Prostate gland (tissue), 2 donors: ENCODE measurements at regions not wholly inside any gene's neighbourhood (a gene's known extent, or its start where the extent isn't known, plus 50 kb on each side); places are given as distances from the start of the nearest gene placed in this dataset.

Source experiments
- DNase-seq: peaks from one replicate; pipeline ENCODE4 v3.0.0-alpha.2; 2019; ENCODE audit warnings: low spot score
- H3K27ac ChIP-seq, 2 donors: fragments of 200-600 bp; sonication (generic); 2 replicates each; pipeline ENCODE4 v1.5.1; 2017 to 2019
- H3K27me3 ChIP-seq: fragments of 200-600 bp; sonication (generic); replicated peaks from 2 replicates; pipeline ENCODE4 v1.5.1; 2019; ENCODE audit not compliant: insufficient read depth
- H3K36me3 ChIP-seq, 2 donors: fragments of 200-600 bp; sonication (generic); 1 replicate in 1 of 2; 2 replicates in 1 of 2; pipeline versions ENCODE4 v1.5.1 to v1.8.1; 2017 to 2019
- H3K4me1 ChIP-seq: fragments of 200-600 bp; sonication (generic); replicated peaks from 2 replicates; pipeline ENCODE4 v1.5.1; 2019
- H3K4me3 ChIP-seq, 2 donors: fragments of 200-600 bp; sonication (generic); 2 replicates each; pipeline ENCODE4 v1.5.1; 2017 to 2019
- H3K9me3 ChIP-seq: fragments of 200-600 bp; sonication (generic); 2 replicates; pipeline ENCODE4 v1.5.1; 2017
- POLR2A ChIP-seq: fragments of 450-650 bp; IDR thresholded peaks from one replicate; pipeline ENCODE4 v1.6.1; 2016; ENCODE audit warnings: antibody characterized with exemption, mild to moderate bottlenecking
- POLR2AphosphoS5 ChIP-seq: sonication (generic); formaldehyde crosslinking; IDR thresholded peaks from one replicate; pipeline ENCODE4 v1.6.1; 2017; ENCODE audit warnings: antibody characterized with exemption
- WGBS: methylation state at CpG from one replicate; pipeline ENCODE4 v1.1.5; 2018; 5-methylcytosine and 5-hydroxymethylcytosine counted together
- intact Hi-C: fragments of 100-400 bp; cut with DNase I; formaldehyde crosslinking; loops from one replicate; pipeline ENCODE4 v1.14.2; 2022
- TF ChIP-seq, protein P1 (sequence below), 4 experiments: fragments of 200-600 bp in 2 of 4; fragments of 450-650 bp in 2 of 4; sonication (generic) in 2 of 4; IDR thresholded peaks; 1 replicate in 3 of 4; 2 replicates in 1 of 4; pipeline ENCODE4 v1.5.1; 2016 to 2019; ENCODE audit warnings: antibody characterized with exemption in 4 of 4, mild to moderate bottlenecking in 2 of 4, moderate library complexity in 2 of 4

DNA sequence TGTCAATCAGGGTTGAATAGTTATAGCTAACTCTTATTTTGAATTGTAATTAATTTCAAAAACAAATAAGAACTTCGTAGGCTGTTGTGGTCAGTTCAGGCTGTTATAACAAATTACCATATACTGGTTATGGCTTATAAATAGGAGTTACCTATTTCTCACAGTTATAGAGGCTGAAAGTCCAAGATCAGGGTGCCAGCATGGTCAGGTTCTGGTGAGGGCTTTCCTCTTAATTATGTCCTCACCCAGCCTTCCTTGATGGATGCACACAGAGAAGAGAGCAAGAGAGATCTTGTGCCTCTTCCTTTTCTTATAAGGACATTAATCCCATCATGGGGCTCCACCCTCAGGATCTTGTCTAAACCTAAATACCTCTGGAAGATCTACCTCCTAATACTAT is 265.9 kb upstream of the SUCLG2 start:
- H3K4me1 ChIP-seq: no peaks in the 10 kb centered on the region
- H3K9me3 ChIP-seq: no peaks in the 10 kb centered on the region
- 77% methylated on average over 1 of the region's 1 CpG for WGBS
- DNase-seq: no peak
- no peak overlapping the region for H3K27ac ChIP-seq
- H3K36me3 ChIP-seq: no peaks in the 10 kb centered on the region
- no peaks in the 10 kb centered on the region for H3K27me3 ChIP-seq
- TF ChIP-seq POLR2AphosphoS5 (no peak), POLR2A (no peak)
- TF ChIP-seq, protein P1, sequence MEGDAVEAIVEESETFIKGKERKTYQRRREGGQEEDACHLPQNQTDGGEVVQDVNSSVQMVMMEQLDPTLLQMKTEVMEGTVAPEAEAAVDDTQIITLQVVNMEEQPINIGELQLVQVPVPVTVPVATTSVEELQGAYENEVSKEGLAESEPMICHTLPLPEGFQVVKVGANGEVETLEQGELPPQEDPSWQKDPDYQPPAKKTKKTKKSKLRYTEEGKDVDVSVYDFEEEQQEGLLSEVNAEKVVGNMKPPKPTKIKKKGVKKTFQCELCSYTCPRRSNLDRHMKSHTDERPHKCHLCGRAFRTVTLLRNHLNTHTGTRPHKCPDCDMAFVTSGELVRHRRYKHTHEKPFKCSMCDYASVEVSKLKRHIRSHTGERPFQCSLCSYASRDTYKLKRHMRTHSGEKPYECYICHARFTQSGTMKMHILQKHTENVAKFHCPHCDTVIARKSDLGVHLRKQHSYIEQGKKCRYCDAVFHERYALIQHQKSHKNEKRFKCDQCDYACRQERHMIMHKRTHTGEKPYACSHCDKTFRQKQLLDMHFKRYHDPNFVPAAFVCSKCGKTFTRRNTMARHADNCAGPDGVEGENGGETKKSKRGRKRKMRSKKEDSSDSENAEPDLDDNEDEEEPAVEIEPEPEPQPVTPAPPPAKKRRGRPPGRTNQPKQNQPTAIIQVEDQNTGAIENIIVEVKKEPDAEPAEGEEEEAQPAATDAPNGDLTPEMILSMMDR (IDR thresholded peaks at IDR 0.05): no peak
- H3K4me3 ChIP-seq: no peak overlapping the region
- intact Hi-C loops: no loop called here

DNA sequence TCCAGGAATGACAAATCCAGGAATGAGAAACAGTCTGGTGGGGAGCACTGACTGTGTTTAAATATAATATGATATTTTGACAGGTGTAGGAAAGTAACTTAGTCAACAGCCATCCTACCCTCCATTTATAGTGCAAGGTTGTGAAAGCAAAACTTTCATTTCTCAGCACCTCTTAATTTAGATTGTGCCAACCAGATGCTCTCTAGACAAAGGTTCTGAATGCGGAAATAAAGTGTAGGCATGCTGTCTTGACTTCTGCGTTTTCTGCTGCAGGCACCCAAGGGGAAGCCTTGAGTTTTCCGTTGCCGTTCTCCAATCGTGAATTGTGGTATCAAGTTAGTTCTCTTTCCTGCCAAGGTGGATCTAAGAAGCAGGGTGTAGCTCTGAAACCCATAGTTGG is 261.9 kb upstream of the SUCLG2 start:
- Histone ChIP-seq H3K4me3 (no peak overlapping the region), H3K9me3 (no peaks in the 10 kb centered on the region), H3K27ac (no peak overlapping the region), H3K27me3 (no peaks in the 10 kb centered on the region), H3K36me3 (no peaks in the 10 kb centered on the region), H3K4me1 (no peaks in the 10 kb centered on the region)
- intact Hi-C loops: no loop called here
- DNase-seq: no peak
- TF ChIP-seq POLR2AphosphoS5 (no peak), POLR2A (no peak)
- TF ChIP-seq, protein P1 (IDR thresholded peaks at IDR 0.05): no peak
- WGBS: 95% methylated on average over 5 of the region's 5 CpGs

DNA sequence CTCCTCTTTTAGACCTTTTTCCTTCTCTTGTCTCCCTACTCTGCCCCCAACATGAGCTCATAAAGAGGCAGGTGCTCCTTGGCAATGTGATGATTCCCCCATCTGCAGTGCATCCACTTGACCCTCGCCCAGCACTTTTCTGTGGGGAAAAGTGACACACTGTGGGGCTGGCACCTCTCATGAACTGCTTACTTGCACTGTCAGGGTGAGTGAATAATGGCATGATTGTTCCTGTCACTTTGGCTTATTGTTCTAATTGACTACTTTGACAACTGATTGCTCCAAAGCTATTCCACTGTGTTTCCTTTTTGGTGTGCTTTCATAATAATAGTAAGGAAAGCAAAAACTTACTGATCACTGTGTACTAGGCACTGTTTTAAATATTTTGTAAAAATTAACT is 253.3 kb upstream of the SUCLG2 start:
- Histone ChIP-seq H3K4me3 (no peak overlapping the region), H3K36me3 (no peaks in the 10 kb centered on the region), H3K27me3 (no peaks in the 10 kb centered on the region), H3K4me1 (no peaks in the 10 kb centered on the region), H3K9me3 (no peaks in the 10 kb centered on the region), H3K27ac (no peak overlapping the region)
- TF ChIP-seq, protein P1 (IDR thresholded peaks at IDR 0.05): no peak
- no peak for TF ChIP-seq POLR2A
- TF ChIP-seq POLR2AphosphoS5: no peak
- intact Hi-C loops: no loop called here
- 81% methylated on average over 1 of the region's 1 CpG for WGBS
- no peak for DNase-seq

DNA sequence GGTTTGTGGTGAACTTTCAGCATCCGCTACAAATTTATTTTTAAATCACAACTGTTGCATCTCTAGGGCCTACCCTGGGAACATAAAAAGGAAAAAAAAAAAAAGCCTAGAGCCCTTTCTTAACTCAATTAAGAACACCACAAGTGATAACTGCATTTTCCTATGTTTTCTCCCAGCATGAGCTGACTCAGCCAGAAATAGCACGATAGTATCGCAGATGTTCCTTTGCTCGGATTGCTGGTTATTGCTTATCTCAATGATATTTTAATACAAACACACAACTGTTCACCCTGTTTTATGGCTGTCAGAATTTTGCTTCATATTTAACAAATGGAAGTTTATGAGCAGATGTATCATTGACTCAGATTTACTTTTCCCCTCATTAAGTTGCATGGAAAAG is 251.8 kb upstream of the SUCLG2 start:
- Histone ChIP-seq H3K27me3 (no peaks in the 10 kb centered on the region), H3K4me3 (no peak overlapping the region), H3K4me1 (no peaks in the 10 kb centered on the region), H3K36me3 (no peaks in the 10 kb centered on the region), H3K9me3 (no peaks in the 10 kb centered on the region), H3K27ac (no peak overlapping the region)
- 48% methylated on average over 4 of the region's 4 CpGs for WGBS
- intact Hi-C loops: no loop called here
- DNase-seq: no peak
- TF ChIP-seq, protein P1 (IDR thresholded peaks at IDR 0.05): no peak

DNA sequence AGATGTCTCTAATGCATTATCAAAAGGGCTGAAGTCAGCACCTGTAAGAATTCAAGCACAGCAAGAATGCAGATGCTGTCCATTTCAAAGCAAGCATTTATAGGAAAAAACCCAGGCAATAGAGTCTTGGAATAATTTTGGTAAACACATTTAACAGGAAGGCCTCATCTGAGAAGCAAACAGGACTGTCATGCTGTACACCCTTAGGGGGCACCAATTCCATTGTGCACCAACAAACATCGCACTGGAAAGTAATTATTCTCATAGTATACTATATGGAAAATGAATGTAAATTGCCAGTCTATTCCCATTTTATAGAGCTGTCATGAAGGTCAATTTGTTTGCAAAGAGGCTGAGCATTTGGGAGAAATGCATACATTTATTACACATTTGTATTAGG is 247.3 kb upstream of the SUCLG2 start:
- Histone ChIP-seq H3K27me3 (no peaks in the 10 kb centered on the region), H3K27ac (no peak overlapping the region), H3K9me3 (no peaks in the 10 kb centered on the region), H3K4me1 (no peaks in the 10 kb centered on the region), H3K36me3 (no peaks in the 10 kb centered on the region), H3K4me3 (no peak overlapping the region)
- intact Hi-C loops: no loop called here
- DNase-seq: no peak
- TF ChIP-seq POLR2A (no peak), POLR2AphosphoS5 (no peak)
- TF ChIP-seq, protein P1 (IDR thresholded peaks at IDR 0.05): no peak
- 75% methylated on average over 1 of the region's 1 CpG for WGBS
